Prostate gland (tissue), 2 donors: ENCODE measurements at regions not wholly inside any gene's neighbourhood (a gene's known extent, or its start where the extent isn't known, plus 50 kb on each side); places are given as distances from the start of the nearest gene placed in this dataset.

ENCODE experiments used
- CTCF ChIP-seq, 4 experiments: fragments of 200-600 bp in 2 of 4; fragments of 450-650 bp in 2 of 4; sonication (generic) in 2 of 4; IDR thresholded peaks; 1 replicate in 3 of 4; 2 replicates in 1 of 4; pipeline ENCODE4 v1.5.1; 2016 to 2019; ENCODE audit warnings: antibody characterized with exemption in 4 of 4, mild to moderate bottlenecking in 2 of 4, moderate library complexity in 2 of 4
- POLR2A ChIP-seq: fragments of 450-650 bp; IDR thresholded peaks from one replicate; pipeline ENCODE4 v1.6.1; 2016; ENCODE audit warnings: antibody characterized with exemption, mild to moderate bottlenecking

- TF ChIP-seq POLR2A (no peak), CTCF (IDR thresholded peaks at IDR 0.05) (no peak)
Observed at GRCh38 chr7:20030417-20030816, 186.8 kb downstream of the MACC1 start.
